GM21786 (cell line): ENCODE measurements at regions not wholly inside any gene's neighbourhood (a gene's known extent, or its start where the extent isn't known, plus 50 kb on each side); places are given as distances from the start of the nearest gene placed in this dataset.
"Not testable (repeated sequence)": the region's sequence is repeated elsewhere in the genome, so short reads cannot be mapped to it uniquely, and the experiment has no call there.

ENCODE experiments used
- ATAC-seq: cut with Tn5 transposase; IDR thresholded peaks from one replicate; pipeline ENCODE4 v1.9.1; 2021; ENCODE audit not compliant: unreplicated experiment

DNA sequence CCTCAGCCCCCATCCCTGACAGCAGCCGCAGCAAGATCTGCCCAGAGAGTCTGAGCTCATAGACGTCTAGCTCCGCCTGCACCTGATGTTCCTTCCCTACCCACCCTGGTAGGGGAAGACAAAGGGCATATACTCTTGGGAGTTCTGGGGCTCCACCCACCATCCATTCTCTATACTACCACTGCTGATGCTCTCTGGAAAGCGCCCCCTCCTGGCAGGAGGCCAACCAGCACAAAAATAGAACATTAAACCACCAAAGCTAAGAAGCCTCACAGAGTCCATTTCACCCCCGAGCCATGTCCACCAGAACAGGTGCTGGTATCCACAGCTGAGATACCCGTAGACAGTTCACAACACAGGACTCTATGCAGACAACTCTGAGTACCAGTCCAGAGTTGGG is 662.6 kb upstream of the FAM98A start:
- no peak for ATAC-seq

DNA sequence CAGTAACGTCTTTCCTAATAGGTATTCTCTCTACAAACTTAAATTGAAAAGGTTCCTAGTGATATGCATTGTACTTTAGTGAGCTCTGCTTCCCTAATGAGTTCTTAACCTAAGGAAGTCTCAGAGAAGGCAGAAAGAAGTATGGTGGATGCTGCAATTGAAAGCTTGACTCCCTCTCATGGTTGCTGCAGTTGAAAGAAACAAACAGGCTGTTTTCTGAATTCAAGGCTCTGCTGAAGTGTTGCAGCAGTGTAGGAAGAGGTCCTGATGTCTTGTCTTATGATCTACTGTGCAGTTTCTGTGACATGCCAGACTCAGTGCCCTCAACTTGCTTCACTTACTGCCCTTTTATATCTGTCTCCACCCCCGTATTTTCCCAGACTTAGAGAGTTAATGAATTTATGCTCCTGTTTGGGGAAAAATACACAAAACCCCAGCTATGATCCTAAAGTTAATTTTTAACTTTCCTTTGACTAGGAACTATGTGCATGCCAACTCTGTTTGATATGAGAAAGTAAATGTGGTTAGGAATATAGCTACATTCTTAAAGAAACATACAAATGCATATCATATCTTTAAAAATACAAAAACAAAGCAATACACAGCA is 655.3 kb upstream of the FAM98A start:
- no peak for ATAC-seq

DNA sequence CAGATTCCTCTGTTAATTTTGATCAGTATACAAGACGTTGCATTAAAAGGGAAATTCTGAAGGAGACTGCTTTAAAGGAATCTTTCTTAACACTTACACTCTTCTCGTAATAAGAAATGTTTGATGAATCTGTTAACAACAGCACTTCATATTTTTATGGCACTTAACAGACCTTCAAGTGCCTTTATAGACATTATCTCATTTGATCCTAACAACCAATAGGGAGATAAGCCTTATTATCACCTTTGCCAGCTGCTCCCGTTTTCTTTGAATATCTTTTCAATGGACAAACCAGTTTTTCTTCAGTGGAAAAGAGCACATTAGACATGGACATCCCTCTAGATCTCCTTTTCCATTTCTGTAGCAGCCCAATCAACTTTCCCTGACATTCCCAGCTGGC is 653.0 kb upstream of the FAM98A start:
- ATAC-seq: no peak

GRCh38 chr2:34251578-34251977 is 652.5 kb upstream of the FAM98A start:
- ATAC-seq: no peak

DNA sequence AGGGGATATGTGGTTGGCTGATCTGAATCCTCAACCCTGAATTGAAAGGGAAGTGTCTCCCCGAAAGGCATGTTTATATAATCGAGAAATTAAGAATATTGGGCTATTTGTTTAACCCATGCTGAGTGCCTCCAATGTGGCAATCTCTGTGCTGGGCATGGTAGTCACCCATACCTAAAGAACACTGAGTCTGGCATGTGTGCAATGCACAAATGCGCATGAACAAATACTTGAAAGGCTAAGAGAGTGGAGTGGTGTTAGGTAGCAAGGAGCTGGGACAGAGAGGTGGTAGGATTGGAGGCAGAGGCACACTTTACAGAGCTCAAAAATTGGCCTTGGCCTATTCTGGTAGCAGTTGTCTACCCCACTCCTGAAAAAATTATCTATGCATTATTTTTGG is 645.1 kb upstream of the FAM98A start:
- ATAC-seq: no peak

GRCh38 chr2:34242763-34243123 is 643.6 kb upstream of the FAM98A start:
- no peak for ATAC-seq

- ATAC-seq: no peak
Measured at GRCh38 chr2:34241905-34242762, 643.0 kb upstream of the FAM98A start.

DNA sequence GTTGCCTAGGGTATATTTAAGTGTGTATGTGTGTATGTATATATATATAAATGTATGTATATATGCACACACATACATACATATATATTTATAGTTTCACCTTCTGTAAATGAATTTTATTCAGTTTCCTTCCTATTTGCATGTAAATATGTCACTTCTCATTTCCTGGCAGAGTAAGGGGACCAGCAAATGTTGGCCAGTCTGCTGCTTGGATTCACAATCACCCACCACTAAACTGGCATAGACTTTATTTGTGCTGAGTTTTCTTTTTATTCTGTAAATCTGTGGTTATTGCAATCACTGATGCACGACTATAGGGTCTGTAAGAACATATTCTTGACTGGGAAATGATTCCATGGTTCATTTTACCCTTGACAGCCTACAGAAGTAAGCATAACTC is 640.4 kb upstream of the FAM98A start:
- no peak for ATAC-seq

- ATAC-seq: no peak
Measured at GRCh38 chr2:34234823-34235222, 635.7 kb upstream of the FAM98A start.

DNA sequence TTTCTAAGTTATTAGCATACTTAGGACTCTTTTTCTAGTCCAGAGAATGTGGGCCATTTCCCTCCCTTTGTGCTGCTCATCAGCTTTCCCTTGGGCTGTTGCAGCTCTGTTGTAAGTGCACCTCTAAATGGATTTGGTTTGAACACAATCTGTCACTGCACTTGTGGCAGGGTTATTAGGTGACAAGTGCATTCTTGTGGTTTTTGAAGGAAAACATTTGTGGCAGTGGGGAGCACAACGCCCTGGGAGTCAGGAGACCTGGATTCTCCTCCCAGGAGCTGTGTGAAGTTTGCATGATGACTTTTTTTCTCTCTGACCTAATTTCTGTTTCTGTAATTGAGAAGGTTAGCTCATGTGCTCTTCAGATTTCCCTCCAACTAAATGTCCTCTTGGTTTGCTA is 630.9 kb upstream of the FAM98A start:
- ATAC-seq: no peak

GRCh38 chr2:34215174-34215573 is 616.1 kb upstream of the FAM98A start:
- no peak for ATAC-seq

- ATAC-seq: not testable (repeated sequence)
Measured at GRCh38 chr2:34210382-34210781, 611.3 kb upstream of the FAM98A start.

DNA sequence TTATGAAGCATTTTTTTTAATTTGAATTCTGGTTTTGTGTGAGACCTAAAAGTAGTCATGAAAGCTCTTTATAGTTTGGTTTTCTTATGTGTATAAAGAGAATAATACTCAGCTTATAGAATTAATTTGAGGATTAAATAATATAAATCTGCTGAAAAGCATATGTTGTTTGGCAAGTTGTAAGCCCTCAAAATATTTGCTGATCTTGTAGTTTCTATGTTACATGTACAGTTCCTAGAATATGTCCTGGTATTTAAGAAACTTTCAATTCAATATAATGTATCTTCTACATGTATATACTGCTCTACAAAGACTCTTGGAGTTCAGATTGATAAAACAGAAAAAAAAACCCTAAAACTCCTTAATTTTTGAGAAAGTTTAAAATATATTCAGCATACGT is 605.5 kb upstream of the FAM98A start:
- ATAC-seq: no peak

DNA sequence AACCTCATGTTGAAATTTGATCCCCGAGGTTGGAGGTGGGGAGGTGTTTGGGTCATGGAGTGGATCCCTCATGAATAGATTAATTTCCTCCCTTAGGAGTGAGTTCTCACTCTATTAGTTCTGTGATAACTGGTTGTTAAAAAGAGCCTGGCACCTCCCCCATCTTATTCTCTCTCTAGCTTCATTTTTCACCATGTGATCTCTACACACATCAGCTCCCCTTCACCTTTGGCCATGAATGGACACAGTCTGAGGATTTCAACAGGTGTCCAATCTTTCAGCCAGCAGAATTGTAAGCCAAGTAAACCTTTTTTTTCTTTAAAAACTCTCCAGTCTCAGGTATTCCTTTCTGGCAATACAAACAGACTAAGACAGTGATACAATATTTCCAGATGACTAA is 602.0 kb upstream of the FAM98A start:
- ATAC-seq: no peak

GRCh38 chr2:34199971-34200370 is 600.9 kb upstream of the FAM98A start:
- ATAC-seq: no peak

GRCh38 chr2:34193164-34193563 is 594.1 kb upstream of the FAM98A start:
- no peak for ATAC-seq

GRCh38 chr2:34188464-34189303 is 589.6 kb upstream of the FAM98A start:
- ATAC-seq: no peak

GRCh38 chr2:34179511-34179910 is 580.4 kb upstream of the FAM98A start:
- no peak for ATAC-seq

- no peak for ATAC-seq
Measured at GRCh38 chr2:34178482-34178881, 579.4 kb upstream of the FAM98A start.

- no peak for ATAC-seq
Measured at GRCh38 chr2:34176693-34177092, 577.6 kb upstream of the FAM98A start.

DNA sequence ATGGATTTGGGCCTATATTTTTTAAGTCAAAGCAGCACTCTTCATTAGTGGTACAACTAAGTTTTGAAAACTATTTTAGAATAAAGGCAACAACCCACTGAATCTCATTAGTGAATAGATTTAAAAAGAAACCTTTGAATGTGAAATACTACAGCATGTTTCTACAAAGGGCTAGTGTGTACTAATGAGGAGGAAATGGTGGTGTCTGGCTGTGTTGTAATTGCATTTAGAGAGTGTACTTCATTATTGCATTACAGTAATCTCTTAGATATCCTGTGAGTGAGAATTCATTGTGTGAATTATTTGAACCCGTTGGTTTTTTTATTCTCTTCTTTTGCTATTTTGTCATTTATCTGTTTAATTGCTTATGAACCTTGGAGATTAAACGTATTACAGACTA is 575.4 kb upstream of the FAM98A start:
- ATAC-seq: no peak

DNA sequence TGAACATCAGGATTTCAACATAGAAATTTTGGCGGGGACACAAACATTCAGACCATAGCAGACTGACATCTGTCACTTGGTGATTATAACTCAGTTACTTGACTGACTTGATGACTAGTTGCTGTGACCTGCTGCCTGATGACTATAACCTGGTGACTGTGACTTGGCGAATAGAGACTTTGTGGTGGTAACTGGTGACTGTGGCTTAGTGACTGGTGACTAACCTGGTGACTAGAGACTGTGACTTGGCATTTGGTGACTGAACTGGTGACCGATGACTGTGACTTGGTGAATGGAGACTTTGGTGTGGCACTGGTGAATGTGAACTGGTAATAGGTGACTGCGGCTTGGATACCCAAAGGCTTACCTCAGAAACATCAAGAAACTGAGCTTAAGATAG is 563.1 kb upstream of the FAM98A start:
- no peak for ATAC-seq
